ENCODE measurements at regions not wholly inside any gene's neighbourhood (a gene's known extent, or its start where the extent isn't known, plus 50 kb on each side); places are given as distances from the start of the nearest gene placed in this dataset.

DNA sequence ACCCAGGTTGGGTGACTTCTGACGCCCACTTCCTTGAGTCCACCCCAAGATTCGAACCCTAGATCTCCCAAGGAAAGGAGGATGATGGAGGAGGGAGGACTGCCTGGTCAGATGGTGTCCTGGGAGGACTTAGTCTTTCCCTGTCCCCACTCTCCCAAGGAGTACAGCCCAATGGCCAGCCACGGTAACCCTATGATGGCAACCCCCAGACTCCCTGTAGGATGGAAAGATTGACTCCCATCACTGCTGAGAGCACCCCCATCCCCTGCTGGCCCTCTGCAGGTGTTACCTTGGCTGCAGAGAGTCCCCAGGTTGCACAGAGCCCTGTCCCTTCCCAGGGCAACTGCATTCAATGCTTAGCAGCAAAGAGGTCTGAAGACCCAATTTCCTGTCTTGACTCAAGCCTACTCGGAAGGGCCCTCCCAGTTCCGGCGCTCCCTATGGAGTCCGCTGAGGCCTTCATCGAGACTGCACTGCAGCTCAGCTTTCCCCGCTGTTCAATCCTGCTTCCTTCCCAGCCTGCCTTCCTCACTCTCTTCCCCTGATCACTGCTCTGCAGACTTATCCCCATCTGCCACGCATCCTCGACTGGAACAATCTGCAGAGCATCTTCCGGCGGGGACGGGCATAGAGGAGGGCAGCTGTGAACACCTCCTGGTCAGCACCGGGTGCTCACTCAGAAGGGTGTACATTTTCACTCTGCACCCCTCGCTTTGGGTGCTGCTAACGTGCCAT, 50.8 kb upstream of the OCM2 start:
- TF ChIP-seq POLR2A (IDR thresholded peaks at IDR 0.05) (no peak), CTCF (IDR thresholded peaks at IDR 0.05) (no peak)
